DOHH2 (cell line): ENCODE measurements at regions not wholly inside any gene's neighbourhood (a gene's known extent, or its start where the extent isn't known, plus 50 kb on each side); places are given as distances from the start of the nearest gene placed in this dataset.

Source experiments
- H3F3A ChIP-seq: fragments of 200-600 bp; sonication (generic), shearing (Covaris generic); 2 replicates; pipeline ENCODE4 v1.6.0; 2016; ENCODE audit warnings: antibody characterized with exemption, mild to moderate bottlenecking; ENCODE audit not compliant: control insufficient read depth, insufficient read depth
- H3K27ac ChIP-seq: fragments of 200-600 bp; sonication (generic); 2 replicates; pipeline ENCODE4 v1.5.1; 2014; ENCODE audit warnings: low read depth, mild to moderate bottlenecking, low read length, moderate library complexity
- H3K27me3 ChIP-seq: fragments of 200-600 bp; sonication (generic); 2 replicates; pipeline ENCODE4 v1.6.1; 2014; ENCODE audit warnings: mild to moderate bottlenecking, low read length, mixed read lengths; ENCODE audit not compliant: control insufficient read depth
- H3K36me3 ChIP-seq: fragments of 200-600 bp; sonication (generic); 2 replicates; pipeline ENCODE4 v1.6.1; 2014; ENCODE audit warnings: mild to moderate bottlenecking, low read length, moderate library complexity, mixed read lengths; ENCODE audit not compliant: control insufficient read depth
- H3K4me1 ChIP-seq: fragments of 200-600 bp; sonication (generic); 2 replicates; pipeline ENCODE4 v1.6.1; 2014; ENCODE audit warnings: mild to moderate bottlenecking, low read length, mixed read lengths; ENCODE audit not compliant: control insufficient read depth
- H3K4me2 ChIP-seq: fragments of 200-600 bp; sonication (generic); 2 replicates; pipeline ENCODE4 v1.6.0; 2014; ENCODE audit warnings: mild to moderate bottlenecking, low read length, moderate library complexity
- H3K4me3 ChIP-seq: fragments of 200-600 bp; sonication (generic); 2 replicates; pipeline ENCODE4 v1.5.1; 2014; ENCODE audit warnings: mild to moderate bottlenecking, low read length, mixed read lengths
- H3K79me2 ChIP-seq: fragments of 200-600 bp; sonication (generic); 2 replicates; pipeline ENCODE4 v1.6.1; 2014; ENCODE audit warnings: mild to moderate bottlenecking, low read length, mixed read lengths; ENCODE audit not compliant: control insufficient read depth
- H3K9me2 ChIP-seq: fragments of 200-600 bp; sonication (generic); replicated peaks from 2 replicates; pipeline ENCODE4 v1.6.1; 2014; ENCODE audit warnings: mild to moderate bottlenecking, low read length, mixed read lengths; ENCODE audit not compliant: control insufficient read depth
- H3K9me3 ChIP-seq: fragments of 200-600 bp; sonication (generic); 2 replicates; pipeline ENCODE4 v1.6.1; 2014; ENCODE audit warnings: antibody characterized with exemption, low read length, mixed read lengths; ENCODE audit not compliant: control insufficient read depth, insufficient read depth
- H4K20me1 ChIP-seq: fragments of 200-600 bp; sonication (generic); 2 replicates; pipeline ENCODE4 v1.6.0; 2014; ENCODE audit warnings: low read depth, mild to moderate bottlenecking, antibody characterized with exemption, low read length, moderate library complexity; ENCODE audit not compliant: control insufficient read depth, insufficient read depth
- CTCF ChIP-seq: fragments of 200-600 bp; sonication (generic); IDR thresholded peaks from one replicate; pipeline ENCODE4 v1.5.1; 2014; ENCODE audit warnings: antibody characterized with exemption, mild to moderate bottlenecking, low read depth, low read length; ENCODE audit not compliant: poor library complexity, severe bottlenecking
- EZH2phosphoT487 ChIP-seq: fragments of 200-600 bp; sonication (generic); IDR thresholded peaks from 2 replicates; pipeline ENCODE4 v1.6.1; 2017; ENCODE audit warnings: borderline replicate concordance, mild to moderate bottlenecking, antibody characterized with exemption, low read length, moderate library complexity, mixed read lengths

- H3K4me2 ChIP-seq, result peak overlapping the region; percentile 96
- H3K4me3 ChIP-seq, result peak overlapping the region; percentile 87
- peaks cover 50% of the 10 kb centered on the region for H3K79me2 ChIP-seq
- TF ChIP-seq CTCF (no peak), EZH2phosphoT487 (no peak)
- H3K27me3 ChIP-seq, result peaks cover 15% of the 10 kb centered on the region
- peaks cover 19% of the 10 kb centered on the region for H3F3A ChIP-seq
- H3K27ac ChIP-seq, result peak overlapping the region; percentile 78
- no peaks in the 10 kb centered on the region for H3K9me3 ChIP-seq
- H3K9me2 ChIP-seq, result no peaks in the 10 kb centered on the region
- peaks cover 58% of the 10 kb centered on the region for H3K4me1 ChIP-seq
- peaks cover 4% of the 10 kb centered on the region; the same call in 1 of the 2 replicates for H4K20me1 ChIP-seq
- H3K36me3 ChIP-seq, result peaks cover 13% of the 10 kb centered on the region
Observed at GRCh38 chr13:50128428-50128931, 113.2 kb downstream of the KCNRG start.

- Histone ChIP-seq H3K9me3 (no peaks in the 10 kb centered on the region), H4K20me1 (no peaks in the 10 kb centered on the region), H3K27ac (peak overlapping the region; percentile 78), H3K9me2 (no peaks in the 10 kb centered on the region), H3K27me3 (peaks cover 15% of the 10 kb centered on the region), H3K4me3 (peak overlapping the region; percentile 87), H3K4me2 (peak overlapping the region; percentile 96), H3K36me3 (peaks cover 6% of the 10 kb centered on the region), H3K79me2 (peaks cover 43% of the 10 kb centered on the region), H3F3A (peaks cover 15% of the 10 kb centered on the region), H3K4me1 (peaks cover 55% of the 10 kb centered on the region)
- TF ChIP-seq CTCF, result no peak
- no peak for TF ChIP-seq EZH2phosphoT487
Observed at GRCh38 chr13:50129081-50129705, 113.9 kb downstream of the KCNRG start.

- peak overlapping the region; percentile 96 for H3K4me2 ChIP-seq
- H3K27ac ChIP-seq, result peak overlapping the region; percentile 78
- TF ChIP-seq EZH2phosphoT487 (no peak), CTCF (no peak)
- no peaks in the 10 kb centered on the region for H3K9me3 ChIP-seq
- H3F3A ChIP-seq, result peaks cover 17% of the 10 kb centered on the region
- no peaks in the 10 kb centered on the region for H4K20me1 ChIP-seq
- H3K36me3 ChIP-seq, result peaks cover 5% of the 10 kb centered on the region
- peak overlapping the region; percentile 87 for H3K4me3 ChIP-seq
- peaks cover 39% of the 10 kb centered on the region for H3K79me2 ChIP-seq
- H3K9me2 ChIP-seq, result no peaks in the 10 kb centered on the region
- peaks cover 55% of the 10 kb centered on the region for H3K4me1 ChIP-seq
- peaks cover 15% of the 10 kb centered on the region for H3K27me3 ChIP-seq
Observed at GRCh38 chr13:50129706-50130122, 114.5 kb downstream of the KCNRG start.
